ENCODE measurements at regions not wholly inside any gene's neighbourhood (a gene's known extent, or its start where the extent isn't known, plus 50 kb on each side); places are given as distances from the start of the nearest gene placed in this dataset.

- no peak for DNase-seq
Measured at GRCh38 chr12:124686370-124687173, 119.2 kb upstream of the NCOR2 start.

GRCh38 chr12:124685689-124686369 is 118.4 kb upstream of the NCOR2 start:
- no peak for DNase-seq

GRCh38 chr12:124684971-124685688 is 117.7 kb upstream of the NCOR2 start:
- no peak for DNase-seq

- DNase-seq = no peak
Measured at GRCh38 chr12:124684496-124684895, 117.1 kb upstream of the NCOR2 start.

- DNase-seq = no peak
Measured at GRCh38 chr12:124683152-124684124, 116.0 kb upstream of the NCOR2 start.

GRCh38 chr12:124682425-124683151 is 115.2 kb upstream of the NCOR2 start:
- no peak for DNase-seq

GRCh38 chr12:124681779-124682391 is 114.5 kb upstream of the NCOR2 start:
- DNase-seq = no peak

GRCh38 chr12:124680863-124681778 is 113.7 kb upstream of the NCOR2 start:
- DNase-seq = no peak

- no peak for DNase-seq
Measured at GRCh38 chr12:124679533-124680371, 112.3 kb upstream of the NCOR2 start.

- no peak for DNase-seq
Measured at GRCh38 chr12:124679047-124679446, 111.6 kb upstream of the NCOR2 start.

- DNase-seq = no peak
Measured at GRCh38 chr12:124678421-124678893, 111.0 kb upstream of the NCOR2 start.

- DNase-seq = no peak
Measured at GRCh38 chr12:124677552-124678356, 110.3 kb upstream of the NCOR2 start.

GRCh38 chr12:124676714-124677462 is 109.5 kb upstream of the NCOR2 start:
- DNase-seq = no peak

GRCh38 chr12:124675881-124676713 is 108.7 kb upstream of the NCOR2 start:
- no peak for DNase-seq

- no peak for DNase-seq
Measured at GRCh38 chr12:124674937-124675336, 107.5 kb upstream of the NCOR2 start.
